ENCODE measurements at regions not wholly inside any gene's neighbourhood (a gene's known extent, or its start where the extent isn't known, plus 50 kb on each side); places are given as distances from the start of the nearest gene placed in this dataset.

- Mint-ChIP-seq H3K4me1 (ENCODE audit: low read depth) (peaks cover 21% of the 10 kb centered on the region), H3K4me3 (no peak overlapping the region), H3K27ac (no peak overlapping the region), H3K9me3 (peaks cover 2% of the 10 kb centered on the region), H3K27me3 (no peaks in the 10 kb centered on the region), H3K36me3 (ENCODE audit: low read depth) (no peaks in the 10 kb centered on the region)
- peaks cover 0 to 3% of the 10 kb centered on the region in 2 experiments for H3K27me3 ChIP-seq (ENCODE audit: control insufficient read depth in 1 of 2, insufficient read depth in 2 of 2, low read length in 2 of 2)
- H3K9me3 ChIP-seq (ENCODE audit: control insufficient read depth in 1 of 2, insufficient read depth in 1 of 2, low read length in 2 of 2), result no peaks in the 10 kb centered on the region
- H3K27ac ChIP-seq (ENCODE audit: low read depth in 1 of 2, low read length in 2 of 2), result no peak overlapping the region
- H3K4me1 ChIP-seq (ENCODE audit: insufficient read depth, low read length), result peaks cover 4% of the 10 kb centered on the region
- DNase-seq (no peak), ATAC-seq (ENCODE audit: poor library complexity) (no peak)
- H3K4me3 ChIP-seq (ENCODE audit: low read length), result no peak overlapping the region
- CTCF ChIA-PET, result no interaction called here
- POLR2A ChIA-PET, result no interaction called here
- no peak for TF ChIP-seq CTCF (IDR thresholded peaks at IDR 0.05)
- intact Hi-C loops (cut with DNase I, micrococcal nuclease), result no loop called here
- no peaks in the 10 kb centered on the region for H3K36me3 ChIP-seq (ENCODE audit: insufficient read depth, low read length)
These were observed 224.0 kb upstream of the TANK start for GRCh38 chr2:160936044-160936806.

GRCh38 chr2:160940271-160940670 lies 220.0 kb upstream of the TANK start:
- Histone ChIP-seq H3K27me3 (ENCODE audit: control insufficient read depth in 1 of 2, insufficient read depth in 2 of 2, low read length in 2 of 2) (no peaks in the 10 kb centered on the region), H3K4me1 (ENCODE audit: insufficient read depth, low read length) (peaks cover 4% of the 10 kb centered on the region), H3K9me3 (ENCODE audit: control insufficient read depth in 1 of 2, insufficient read depth in 1 of 2, low read length in 2 of 2) (no peaks in the 10 kb centered on the region), H3K36me3 (ENCODE audit: insufficient read depth, low read length) (no peaks in the 10 kb centered on the region), H3K4me3 (ENCODE audit: low read length) (no peak overlapping the region), H3K27ac (ENCODE audit: low read depth in 1 of 2, low read length in 2 of 2) (no peak overlapping the region)
- DNase-seq (no peak), ATAC-seq (ENCODE audit: poor library complexity) (no peak)
- H3K27me3 Mint-ChIP-seq, result no peaks in the 10 kb centered on the region
- peaks cover 2% of the 10 kb centered on the region for H3K9me3 Mint-ChIP-seq
- H3K27ac Mint-ChIP-seq, result peak overlapping the region; percentile 29
- POLR2A ChIA-PET, result no interaction called here
- CTCF ChIA-PET, result no interaction called here
- no peak for TF ChIP-seq CTCF (IDR thresholded peaks at IDR 0.05)
- H3K4me1 Mint-ChIP-seq (ENCODE audit: low read depth), result peaks cover 23% of the 10 kb centered on the region
- no peak overlapping the region for H3K4me3 Mint-ChIP-seq
- intact Hi-C loops (cut with DNase I, micrococcal nuclease), result no loop called here
- no peaks in the 10 kb centered on the region for H3K36me3 Mint-ChIP-seq (ENCODE audit: low read depth)

GRCh38 chr2:160940699-160941098 lies 219.5 kb upstream of the TANK start:
- no peak for TF ChIP-seq CTCF (IDR thresholded peaks at IDR 0.05)
- Histone ChIP-seq H3K27me3 (ENCODE audit: control insufficient read depth in 1 of 2, insufficient read depth in 2 of 2, low read length in 2 of 2) (no peaks in the 10 kb centered on the region), H3K4me3 (ENCODE audit: low read length) (no peak overlapping the region), H3K27ac (ENCODE audit: low read depth in 1 of 2, low read length in 2 of 2) (no peak overlapping the region), H3K36me3 (ENCODE audit: insufficient read depth, low read length) (no peaks in the 10 kb centered on the region), H3K4me1 (ENCODE audit: insufficient read depth, low read length) (peaks cover 4% of the 10 kb centered on the region), H3K9me3 (ENCODE audit: control insufficient read depth in 1 of 2, insufficient read depth in 1 of 2, low read length in 2 of 2) (no peaks in the 10 kb centered on the region)
- ATAC-seq (ENCODE audit: poor library complexity), result peak; percentile 54
- ChIA-PET POLR2A (no interaction called here), CTCF (no interaction called here)
- Mint-ChIP-seq H3K27ac (peak overlapping the region; percentile 29), H3K4me3 (no peak overlapping the region), H3K9me3 (peaks cover 2% of the 10 kb centered on the region), H3K27me3 (no peaks in the 10 kb centered on the region), H3K36me3 (ENCODE audit: low read depth) (no peaks in the 10 kb centered on the region), H3K4me1 (ENCODE audit: low read depth) (peaks cover 23% of the 10 kb centered on the region)
- intact Hi-C loops (cut with DNase I, micrococcal nuclease), result no loop called here
- DNase-seq, result peak in 5 of 14 experiments; percentile 0 to 53 (median 20)
